Panc1 (cell line): ENCODE measurements at regions not wholly inside any gene's neighbourhood (a gene's known extent, or its start where the extent isn't known, plus 50 kb on each side); places are given as distances from the start of the nearest gene placed in this dataset.

Source experiments
- CTCF ChIP-seq: fragments of 450-650 bp; IDR thresholded peaks from 2 replicates; pipeline ENCODE4 v1.5.1; 2017; ENCODE audit warnings: mild to moderate bottlenecking
- POLR2AphosphoS5 ChIP-seq: IDR thresholded peaks from 2 replicates; pipeline ENCODE4 v1.6.1; 2012; ENCODE audit warnings: mild to moderate bottlenecking, low read depth, low read length, moderate library complexity

GRCh38 chr20:16861708-16862107 lies 113.5 kb downstream of the OTOR start:
- TF ChIP-seq POLR2AphosphoS5: no peak
- TF ChIP-seq CTCF: no peak
